BJ (cell line): ENCODE measurements at regions not wholly inside any gene's neighbourhood (a gene's known extent, or its start where the extent isn't known, plus 50 kb on each side); places are given as distances from the start of the nearest gene placed in this dataset.

ENCODE experiments used
- CTCF ChIA-PET: fragments of 350-600 bp; formaldehyde crosslinking; extraction: SDS; loops from one replicate; lab custom pipeline; 2021; ENCODE audit warnings: antibody characterized with exemption, inconsistent platforms; lab: Yijun Ruan, JAX
- POLR2A ChIA-PET: fragments of 300-600 bp; sonication (Branson Sonifier 250); formaldehyde crosslinking; extraction: SDS; loops from one replicate; lab custom pipeline; 2021; ENCODE audit warnings: antibody characterized with exemption; lab: Charles Lee
- DNase-seq: peaks from one replicate; pipeline ENCODE4 v3.0.0-alpha.2; 2011; ENCODE audit warnings: low read depth
- H3K27me3 ChIP-seq: 2 replicates; pipeline ENCODE4 v1.6.0; 2011; ENCODE audit warnings: low read length; ENCODE audit not compliant: control insufficient read depth, insufficient read depth
- H3K36me3 ChIP-seq: 2 replicates; pipeline ENCODE4 v1.5.1; 2011; ENCODE audit warnings: low read length; ENCODE audit not compliant: control insufficient read depth, insufficient read depth
- H3K4me3 ChIP-seq: 2 replicates; pipeline ENCODE4 v1.5.1; 2011; ENCODE audit warnings: low read depth, mild to moderate bottlenecking, control low read depth, low read length
- TF ChIP-seq, protein P1 (sequence below): IDR thresholded peaks from 2 replicates; pipeline ENCODE4 v1.5.1; 2011; ENCODE audit warnings: low read depth, mild to moderate bottlenecking, control low read depth, inconsistent platforms, low read length, moderate library complexity; ENCODE audit not compliant: insufficient read depth

DNA sequence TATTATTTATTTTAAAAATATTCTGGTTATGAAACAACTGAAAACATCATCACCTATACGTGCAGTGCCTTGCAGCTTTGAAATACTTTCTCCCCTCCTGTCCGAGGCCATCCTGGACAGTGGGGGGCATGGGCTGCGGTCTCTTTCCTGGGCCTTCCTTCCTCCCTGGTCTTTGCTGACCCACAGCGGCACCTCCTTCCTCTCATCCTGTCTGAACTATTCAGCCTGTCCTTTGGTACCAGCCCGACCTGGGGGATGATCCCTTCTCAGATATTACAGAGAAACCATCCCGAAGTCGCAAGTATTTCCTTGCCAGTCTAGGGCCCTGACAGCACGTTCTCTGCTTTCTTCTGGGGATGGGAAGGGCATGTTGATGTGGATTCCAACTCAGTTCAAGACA lies 736.6 kb upstream of the HS6ST1 start:
- H3K27me3 ChIP-seq = no peaks in the 10 kb centered on the region
- DNase-seq = no peak
- no peaks in the 10 kb centered on the region for H3K36me3 ChIP-seq
- ChIA-PET POLR2A (no interaction called here), CTCF (no interaction called here)
- TF ChIP-seq, protein P1, sequence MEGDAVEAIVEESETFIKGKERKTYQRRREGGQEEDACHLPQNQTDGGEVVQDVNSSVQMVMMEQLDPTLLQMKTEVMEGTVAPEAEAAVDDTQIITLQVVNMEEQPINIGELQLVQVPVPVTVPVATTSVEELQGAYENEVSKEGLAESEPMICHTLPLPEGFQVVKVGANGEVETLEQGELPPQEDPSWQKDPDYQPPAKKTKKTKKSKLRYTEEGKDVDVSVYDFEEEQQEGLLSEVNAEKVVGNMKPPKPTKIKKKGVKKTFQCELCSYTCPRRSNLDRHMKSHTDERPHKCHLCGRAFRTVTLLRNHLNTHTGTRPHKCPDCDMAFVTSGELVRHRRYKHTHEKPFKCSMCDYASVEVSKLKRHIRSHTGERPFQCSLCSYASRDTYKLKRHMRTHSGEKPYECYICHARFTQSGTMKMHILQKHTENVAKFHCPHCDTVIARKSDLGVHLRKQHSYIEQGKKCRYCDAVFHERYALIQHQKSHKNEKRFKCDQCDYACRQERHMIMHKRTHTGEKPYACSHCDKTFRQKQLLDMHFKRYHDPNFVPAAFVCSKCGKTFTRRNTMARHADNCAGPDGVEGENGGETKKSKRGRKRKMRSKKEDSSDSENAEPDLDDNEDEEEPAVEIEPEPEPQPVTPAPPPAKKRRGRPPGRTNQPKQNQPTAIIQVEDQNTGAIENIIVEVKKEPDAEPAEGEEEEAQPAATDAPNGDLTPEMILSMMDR = no peak
- no peak overlapping the region for H3K4me3 ChIP-seq

DNA sequence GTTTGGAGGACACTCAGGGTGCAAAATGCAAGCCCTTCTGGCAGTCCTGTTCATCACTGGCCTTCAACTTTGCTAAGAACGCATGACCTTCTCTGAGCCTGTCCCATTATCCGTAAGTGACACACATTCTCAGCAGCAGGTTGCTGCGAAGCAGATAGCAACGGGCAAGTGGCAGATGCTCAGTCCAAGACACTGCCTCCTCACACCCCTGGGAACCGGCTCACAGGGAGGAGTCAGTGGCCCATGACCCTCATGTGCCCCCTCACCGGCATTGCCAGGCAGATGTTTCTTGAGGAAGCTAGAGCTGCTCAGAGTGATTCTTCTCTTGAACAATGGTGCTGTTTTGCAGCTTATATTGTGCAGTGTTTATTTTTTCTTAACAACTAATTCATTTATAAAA lies 737.2 kb upstream of the HS6ST1 start:
- POLR2A ChIA-PET = no interaction called here
- CTCF ChIA-PET = no interaction called here
- DNase-seq = no peak
- no peaks in the 10 kb centered on the region for H3K27me3 ChIP-seq
- no peaks in the 10 kb centered on the region for H3K36me3 ChIP-seq
- no peak overlapping the region for H3K4me3 ChIP-seq
- TF ChIP-seq, protein P1 = no peak

DNA sequence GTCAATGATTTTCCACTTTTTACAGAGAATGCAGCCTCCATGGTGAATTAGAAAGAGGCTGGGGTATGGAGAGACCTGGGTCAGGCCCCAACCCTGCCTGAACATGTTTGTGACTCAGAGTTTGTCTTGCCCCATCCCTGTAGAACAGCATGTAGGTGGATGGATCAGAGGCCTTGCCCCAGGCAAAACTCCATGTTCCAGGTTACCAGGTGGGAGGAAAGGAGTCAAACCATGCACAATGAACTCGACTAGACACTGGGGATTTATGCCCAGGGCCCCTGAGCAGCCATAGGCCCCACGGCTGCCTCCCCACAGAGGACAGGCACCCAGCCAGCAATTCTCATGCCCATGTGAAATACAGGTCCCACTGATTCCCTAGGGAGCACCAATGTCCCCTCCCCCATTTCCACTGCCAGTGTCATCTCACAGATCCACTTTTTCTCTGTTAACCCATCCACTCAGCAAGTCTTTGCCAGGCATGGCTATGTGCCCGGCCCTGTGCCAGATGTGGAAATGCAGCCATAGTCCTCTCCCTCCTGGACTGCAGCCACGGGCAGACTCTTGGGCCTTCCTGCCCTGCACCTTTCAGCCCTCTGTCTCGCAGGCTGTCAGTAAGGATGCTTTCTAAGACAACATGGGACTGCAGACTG lies 737.8 kb upstream of the HS6ST1 start:
- TF ChIP-seq, protein P1 = no peak
- H3K4me3 ChIP-seq = no peak overlapping the region
- CTCF ChIA-PET = no interaction called here
- POLR2A ChIA-PET = no interaction called here
- H3K36me3 ChIP-seq = no peaks in the 10 kb centered on the region
- no peaks in the 10 kb centered on the region for H3K27me3 ChIP-seq
- no peak for DNase-seq

DNA sequence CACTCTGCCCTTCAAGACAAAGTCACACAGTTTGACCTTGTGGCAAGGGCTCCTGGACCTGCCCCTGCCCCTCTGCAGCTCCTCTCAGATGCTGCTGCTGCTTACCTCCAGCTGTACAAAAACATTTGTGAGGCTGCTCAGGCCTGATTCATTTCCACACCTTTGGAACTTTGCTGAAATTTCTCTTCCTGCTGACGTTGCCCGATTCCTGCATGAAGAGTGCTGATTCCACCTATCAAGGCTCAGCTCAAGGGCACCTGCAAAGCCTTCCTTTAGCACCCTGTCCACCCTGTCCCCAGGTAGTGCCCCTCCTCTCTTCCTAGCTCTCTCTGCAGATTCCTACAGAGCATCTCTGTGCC lies 738.3 kb upstream of the HS6ST1 start:
- Histone ChIP-seq H3K4me3 (no peak overlapping the region), H3K27me3 (no peaks in the 10 kb centered on the region), H3K36me3 (no peaks in the 10 kb centered on the region)
- DNase-seq = no peak
- TF ChIP-seq, protein P1 = no peak
- CTCF ChIA-PET = no interaction called here
- POLR2A ChIA-PET = no interaction called here

DNA sequence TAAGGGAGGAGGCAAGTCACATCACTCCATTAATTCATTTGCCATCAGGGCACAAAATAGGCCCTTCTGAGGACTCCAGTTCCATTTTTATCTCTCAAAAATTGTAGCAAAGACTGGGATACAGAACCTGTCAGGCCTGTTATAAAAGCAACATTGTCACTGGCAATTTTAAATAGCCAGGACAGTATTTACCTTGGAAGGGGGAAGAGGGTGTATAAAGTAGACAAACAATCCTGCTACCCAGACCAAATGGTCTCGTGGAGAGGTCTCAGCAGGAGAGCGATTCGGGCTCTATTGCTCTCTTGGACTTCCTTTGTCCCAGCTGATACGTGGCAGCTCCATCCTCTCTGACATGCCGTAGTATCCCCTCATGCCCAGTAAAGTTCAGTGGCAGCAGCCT lies 740.3 kb upstream of the HS6ST1 start:
- DNase-seq = no peak
- TF ChIP-seq, protein P1 = no peak
- ChIA-PET CTCF (no interaction called here), POLR2A (no interaction called here)
- H3K36me3 ChIP-seq = no peaks in the 10 kb centered on the region
- no peaks in the 10 kb centered on the region for H3K27me3 ChIP-seq
- no peak overlapping the region for H3K4me3 ChIP-seq
